Sigmoid colon (tissue), 4 donors: ENCODE measurements at regions not wholly inside any gene's neighbourhood (a gene's known extent, or its start where the extent isn't known, plus 50 kb on each side); places are given as distances from the start of the nearest gene placed in this dataset.

Source experiments
- EP300 ChIP-seq, 4 donors: sonication (generic); formaldehyde crosslinking; IDR thresholded peaks; one replicate each; pipeline ENCODE4 v1.6.1; 2017; ENCODE audit warnings: antibody characterized with exemption in 4 of 4
- POLR2A ChIP-seq, 2 donors: fragments of 450-650 bp; IDR thresholded peaks; one replicate each; pipeline ENCODE4 v1.6.1; 2016; ENCODE audit warnings: antibody characterized with exemption in 2 of 2, mild to moderate bottlenecking in 2 of 2, moderate library complexity in 2 of 2
- POLR2AphosphoS5 ChIP-seq, 4 donors: sonication (generic); formaldehyde crosslinking; IDR thresholded peaks; one replicate each; pipeline ENCODE4 v1.6.1; 2017; ENCODE audit warnings: antibody characterized with exemption in 4 of 4
- TF ChIP-seq, protein P1 (sequence below), 4 experiments: fragments of 450-650 bp in 3 of 4; fragments of 200-600 bp in 1 of 4; IDR thresholded peaks; one replicate each; pipeline ENCODE4 v1.5.1; 2016 to 2019; ENCODE audit warnings: antibody characterized with exemption in 4 of 4, mild to moderate bottlenecking in 3 of 4, moderate library complexity in 2 of 4

DNA sequence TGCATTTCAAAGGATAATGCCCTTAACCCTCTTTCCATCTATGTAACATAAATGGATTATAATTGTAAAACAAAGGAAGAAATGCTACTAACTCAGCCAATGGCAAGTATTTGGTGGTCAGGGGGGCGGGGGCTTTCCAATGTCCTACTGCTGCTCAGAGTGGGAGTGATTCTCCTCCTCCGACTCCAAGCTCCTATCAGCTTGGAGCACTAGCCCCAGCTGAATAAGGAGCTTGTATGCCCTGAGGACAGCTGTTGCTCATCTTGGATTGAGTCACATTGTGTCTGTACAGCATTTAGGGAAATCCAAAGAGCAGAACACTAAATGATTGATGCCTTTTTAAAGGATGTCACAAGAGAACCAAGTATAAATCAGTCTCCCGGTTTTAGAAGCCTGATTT lies 105.6 kb upstream of the ZNF521 start:
- no peak for TF ChIP-seq POLR2AphosphoS5 (IDR thresholded peaks at IDR 0.05)
- TF ChIP-seq, protein P1, sequence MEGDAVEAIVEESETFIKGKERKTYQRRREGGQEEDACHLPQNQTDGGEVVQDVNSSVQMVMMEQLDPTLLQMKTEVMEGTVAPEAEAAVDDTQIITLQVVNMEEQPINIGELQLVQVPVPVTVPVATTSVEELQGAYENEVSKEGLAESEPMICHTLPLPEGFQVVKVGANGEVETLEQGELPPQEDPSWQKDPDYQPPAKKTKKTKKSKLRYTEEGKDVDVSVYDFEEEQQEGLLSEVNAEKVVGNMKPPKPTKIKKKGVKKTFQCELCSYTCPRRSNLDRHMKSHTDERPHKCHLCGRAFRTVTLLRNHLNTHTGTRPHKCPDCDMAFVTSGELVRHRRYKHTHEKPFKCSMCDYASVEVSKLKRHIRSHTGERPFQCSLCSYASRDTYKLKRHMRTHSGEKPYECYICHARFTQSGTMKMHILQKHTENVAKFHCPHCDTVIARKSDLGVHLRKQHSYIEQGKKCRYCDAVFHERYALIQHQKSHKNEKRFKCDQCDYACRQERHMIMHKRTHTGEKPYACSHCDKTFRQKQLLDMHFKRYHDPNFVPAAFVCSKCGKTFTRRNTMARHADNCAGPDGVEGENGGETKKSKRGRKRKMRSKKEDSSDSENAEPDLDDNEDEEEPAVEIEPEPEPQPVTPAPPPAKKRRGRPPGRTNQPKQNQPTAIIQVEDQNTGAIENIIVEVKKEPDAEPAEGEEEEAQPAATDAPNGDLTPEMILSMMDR (IDR thresholded peaks at IDR 0.05), result no peak
- no peak for TF ChIP-seq EP300 (IDR thresholded peaks at IDR 0.05)
- no peak for TF ChIP-seq POLR2A (IDR thresholded peaks at IDR 0.05)
